A673 (cell line): ENCODE measurements at regions not wholly inside any gene's neighbourhood (a gene's known extent, or its start where the extent isn't known, plus 50 kb on each side); places are given as distances from the start of the nearest gene placed in this dataset.
A peak's percentile ranks its signal among the peaks of the same experiment; 100 is the strongest.

ENCODE experiments used
- BruUV-seq: library from RNA; stranded (reverse); fragments of 400-500 nt; replicated peaks from 2 replicates; lab custom pipeline; 2021; lab: Mats Ljungman, UMichigan
- CTCF ChIA-PET: fragments of 300-600 bp; sonication (Branson Sonifier 250); formaldehyde crosslinking; loops from one replicate; lab custom pipeline; 2022; ENCODE audit warnings: antibody characterized with exemption; lab: Charles Lee
- POLR2A ChIA-PET: fragments of 300-600 bp; sonication (Branson Sonifier 250); formaldehyde crosslinking; loops from one replicate; lab custom pipeline; 2022; ENCODE audit warnings: antibody characterized with exemption; ENCODE audit not compliant: low non-redundant PET; lab: Charles Lee
- DNase-seq: peaks from one replicate; pipeline ENCODE4 v3.0.0-alpha.2; 2015; ENCODE audit warnings: low spot score
- H3K27ac ChIP-seq: fragments of 200-600 bp; sonication (generic); 2 replicates; pipeline ENCODE4 v1.5.1; 2016; ENCODE audit warnings: mixed run types, low read depth, mild to moderate bottlenecking, mixed read lengths, antibody characterized with exemption, low read length; ENCODE audit not compliant: poor library complexity, severe bottlenecking
- H3K27me3 ChIP-seq: fragments of 200-600 bp; sonication (generic); replicated peaks from 2 replicates; pipeline ENCODE4 v1.6.1; 2017; ENCODE audit warnings: mixed run types, low read depth, mild to moderate bottlenecking, mixed read lengths, antibody characterized with exemption, low read length; ENCODE audit not compliant: insufficient read depth, poor library complexity
- H3K36me3 ChIP-seq: fragments of 200-600 bp; sonication (generic); 2 replicates; pipeline ENCODE4 v1.6.1; 2016; ENCODE audit warnings: mixed run types, mild to moderate bottlenecking, mixed read lengths, antibody characterized with exemption, low read length; ENCODE audit not compliant: insufficient read depth, poor library complexity, severe bottlenecking
- H3K4me1 ChIP-seq: fragments of 200-600 bp; sonication (generic); 2 replicates; pipeline ENCODE4 v1.6.1; 2017; ENCODE audit warnings: mixed run types, mild to moderate bottlenecking, mixed read lengths, antibody characterized with exemption, low read length; ENCODE audit not compliant: insufficient read depth, poor library complexity, severe bottlenecking
- H3K4me3 ChIP-seq: fragments of 200-600 bp; sonication (generic); 2 replicates; pipeline ENCODE4 v1.5.1; 2016; ENCODE audit warnings: low read depth, mixed run types, mild to moderate bottlenecking, mixed read lengths, low read length; ENCODE audit not compliant: poor library complexity, severe bottlenecking
- H3K9me3 ChIP-seq: fragments of 200-600 bp; sonication (generic); 2 replicates; pipeline ENCODE4 v1.6.1; 2016; ENCODE audit warnings: mixed run types, low read depth, mild to moderate bottlenecking, mixed read lengths, antibody characterized with exemption, low read length; ENCODE audit not compliant: poor library complexity, severe bottlenecking
- EZH2 ChIP-seq: fragments of 200-600 bp; sonication (generic); IDR thresholded peaks from 2 replicates; pipeline ENCODE4 v1.6.1; 2017; ENCODE audit warnings: borderline replicate concordance, low read depth, mild to moderate bottlenecking, mixed read lengths, antibody characterized with exemption, low read length; ENCODE audit not compliant: poor library complexity, severe bottlenecking
- intact Hi-C: fragments of 100-400 bp; cut with micrococcal nuclease; formaldehyde crosslinking; loops from one replicate; pipeline ENCODE4 v1.10.0; 2022; ENCODE audit not compliant: unreplicated experiment
- TF ChIP-seq, protein P1 (sequence below): fragments of 300-800, 200-600 bp; sonication (generic); conservative IDR thresholded peaks from 2 replicates; pipeline ENCODE4 v1.5.1; 2017; ENCODE audit warnings: low read depth, mild to moderate bottlenecking, antibody characterized with exemption, low read length, moderate library complexity, mixed read lengths

DNA sequence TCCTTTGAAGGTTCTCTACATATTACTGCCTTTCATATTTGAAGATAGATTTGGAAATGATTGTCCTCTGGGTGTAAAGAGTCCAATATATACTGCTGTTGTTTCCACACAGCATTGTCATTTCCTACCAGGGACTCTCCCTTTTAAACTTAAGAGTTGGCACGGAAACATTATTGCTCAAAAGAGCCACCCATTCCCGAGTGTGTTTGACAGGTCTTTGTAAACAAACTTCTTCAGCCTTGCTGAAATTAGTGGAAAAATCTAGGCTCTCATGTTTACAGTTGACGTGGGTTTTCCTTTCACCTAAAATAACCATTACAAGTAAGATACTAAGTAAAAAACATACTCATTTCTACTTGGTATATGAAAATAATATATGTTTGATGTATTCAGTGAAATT is 111.4 kb upstream of the LIMCH1 start:
- ChIA-PET POLR2A (no interaction called here), CTCF (no interaction called here)
- Histone ChIP-seq H3K27me3 (no peaks in the 10 kb centered on the region), H3K27ac (no peak overlapping the region), H3K4me3 (no peak overlapping the region), H3K9me3 (no peaks in the 10 kb centered on the region), H3K36me3 (no peaks in the 10 kb centered on the region), H3K4me1 (peaks cover 14% of the 10 kb centered on the region)
- BruUV-seq, result no TSS peak
- TF ChIP-seq, protein P1, sequence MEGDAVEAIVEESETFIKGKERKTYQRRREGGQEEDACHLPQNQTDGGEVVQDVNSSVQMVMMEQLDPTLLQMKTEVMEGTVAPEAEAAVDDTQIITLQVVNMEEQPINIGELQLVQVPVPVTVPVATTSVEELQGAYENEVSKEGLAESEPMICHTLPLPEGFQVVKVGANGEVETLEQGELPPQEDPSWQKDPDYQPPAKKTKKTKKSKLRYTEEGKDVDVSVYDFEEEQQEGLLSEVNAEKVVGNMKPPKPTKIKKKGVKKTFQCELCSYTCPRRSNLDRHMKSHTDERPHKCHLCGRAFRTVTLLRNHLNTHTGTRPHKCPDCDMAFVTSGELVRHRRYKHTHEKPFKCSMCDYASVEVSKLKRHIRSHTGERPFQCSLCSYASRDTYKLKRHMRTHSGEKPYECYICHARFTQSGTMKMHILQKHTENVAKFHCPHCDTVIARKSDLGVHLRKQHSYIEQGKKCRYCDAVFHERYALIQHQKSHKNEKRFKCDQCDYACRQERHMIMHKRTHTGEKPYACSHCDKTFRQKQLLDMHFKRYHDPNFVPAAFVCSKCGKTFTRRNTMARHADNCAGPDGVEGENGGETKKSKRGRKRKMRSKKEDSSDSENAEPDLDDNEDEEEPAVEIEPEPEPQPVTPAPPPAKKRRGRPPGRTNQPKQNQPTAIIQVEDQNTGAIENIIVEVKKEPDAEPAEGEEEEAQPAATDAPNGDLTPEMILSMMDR, result no peak
- no peak for TF ChIP-seq EZH2
- DNase-seq, result no peak
- intact Hi-C loops, result no loop called here

GRCh38 chr4:41427306-41427882 is 110.6 kb upstream of the LIMCH1 start:
- no peaks in the 10 kb centered on the region for H3K27me3 ChIP-seq
- intact Hi-C loops, result no loop called here
- H3K4me1 ChIP-seq, result peaks cover 16% of the 10 kb centered on the region
- CTCF ChIA-PET, result interaction anchor here (0.6 kb wide), 1 partner anchor 146 kb away, joined by 3 read pairs; no protein-coding TSS in a partner anchor
- no peak overlapping the region for H3K4me3 ChIP-seq
- no peaks in the 10 kb centered on the region for H3K9me3 ChIP-seq
- POLR2A ChIA-PET, result no interaction called here
- BruUV-seq, result no TSS peak
- no peak for DNase-seq
- no peak overlapping the region for H3K27ac ChIP-seq
- no peak for TF ChIP-seq EZH2
- TF ChIP-seq, protein P1, result no peak
- H3K36me3 ChIP-seq, result no peaks in the 10 kb centered on the region

- H3K9me3 ChIP-seq, result no peaks in the 10 kb centered on the region
- no peaks in the 10 kb centered on the region for H3K27me3 ChIP-seq
- H3K36me3 ChIP-seq, result no peaks in the 10 kb centered on the region
- H3K4me3 ChIP-seq, result no peak overlapping the region
- peak; percentile 47 for DNase-seq
- intact Hi-C loops, result no loop called here
- peaks cover 21% of the 10 kb centered on the region for H3K4me1 ChIP-seq
- no TSS peak for BruUV-seq
- TF ChIP-seq, protein P1, result no peak
- no peak for TF ChIP-seq EZH2
- ChIA-PET POLR2A (no interaction called here), CTCF (interaction anchor here (0.6 kb wide), 1 partner anchor 147 kb away, joined by 3 read pairs; no protein-coding TSS in a partner anchor)
- no peak overlapping the region for H3K27ac ChIP-seq
Measured at GRCh38 chr4:41427931-41428600, 109.9 kb upstream of the LIMCH1 start.
